T47D (cell line): ENCODE measurements at regions not wholly inside any gene's neighbourhood (a gene's known extent, or its start where the extent isn't known, plus 50 kb on each side); places are given as distances from the start of the nearest gene placed in this dataset.
"Not testable (repeated sequence)": the region's sequence is repeated elsewhere in the genome, so short reads cannot be mapped to it uniquely, and the experiment has no call there.

Experiments used
- DNase-seq, 2 experiments: peaks; one replicate each; pipeline versions ENCODE4 v3.0.0 to v3.0.0-alpha.2; 2011 to 2012; ENCODE audit warnings: low read depth in 1 of 2, low spot score in 1 of 2
- JUND ChIP-seq: IDR thresholded peaks from 2 replicates; pipeline ENCODE4 v1.6.1; 2012; ENCODE audit warnings: low read depth
- in situ Hi-C: cut with HindIII; loops from 2 replicates; pipeline ENCODE4 v1.10.0; 2016; ENCODE audit warnings: low sequenced_read_pairs, low pct_unique_long_range_greater_than_20kb

GRCh38 chr6:88413459-88413858, 247.3 kb upstream of the CNR1 start:
- in situ Hi-C loops, result no loop called here
- DNase-seq, result no peak
- TF ChIP-seq JUND, result no peak

GRCh38 chr6:88408355-88408754, 242.2 kb upstream of the CNR1 start:
- in situ Hi-C loops, result not testable (repeated sequence)

DNA sequence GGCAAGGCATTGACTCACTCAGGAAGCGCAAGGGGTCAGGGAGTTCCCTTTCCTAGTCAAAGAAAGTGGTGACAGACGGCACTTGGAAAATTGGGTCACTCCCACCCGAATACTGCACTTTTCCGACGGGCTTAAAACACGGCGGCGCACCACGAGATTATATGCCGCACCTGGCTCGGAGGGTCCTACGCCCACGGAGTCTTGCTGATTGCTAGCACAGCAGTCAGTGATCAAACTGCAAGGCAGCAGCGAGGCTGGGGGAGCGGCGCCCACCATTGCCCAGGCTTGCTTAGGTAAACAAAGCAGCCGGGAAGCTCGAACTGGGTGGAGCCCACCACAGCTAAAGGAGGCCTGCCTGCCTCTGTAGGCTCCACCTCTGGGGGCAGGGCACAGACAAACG, 240.5 kb upstream of the CNR1 start:
- in situ Hi-C loops, DNase-seq: not testable (repeated sequence)

More at GRCh38 chr6:88408355-88408754, 242.2 kb upstream of the CNR1 start:
- DNase-seq, result not testable (repeated sequence)

GRCh38 chr6:88403486-88403885, 237.3 kb upstream of the CNR1 start:
- TF ChIP-seq JUND, result no peak
- in situ Hi-C loops, result no loop called here
- DNase-seq, result no peak

DNA sequence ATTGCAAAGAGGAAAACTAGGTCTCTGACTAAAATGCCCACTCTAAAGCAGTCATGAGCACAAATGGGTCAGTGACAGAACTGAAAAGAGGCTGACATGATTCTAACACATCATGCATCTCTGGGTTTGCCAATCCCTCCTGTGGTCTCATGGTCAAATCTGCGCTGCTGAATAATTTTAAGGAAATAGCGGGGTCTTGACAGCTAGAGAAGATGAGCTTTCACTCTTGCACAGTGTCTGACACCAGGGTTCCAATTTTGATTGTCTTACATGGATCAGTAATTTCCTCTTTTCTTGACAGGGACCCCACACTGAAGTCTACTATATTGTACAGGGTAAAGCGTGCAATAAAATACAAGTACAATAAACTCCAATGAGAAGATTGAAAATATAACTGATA, 236.8 kb upstream of the CNR1 start:
- no peak for TF ChIP-seq JUND
- DNase-seq, result no peak
- in situ Hi-C loops, result no loop called here

GRCh38 chr6:88390998-88391397, 224.9 kb upstream of the CNR1 start:
- in situ Hi-C loops, DNase-seq: not testable (repeated sequence)

GRCh38 chr6:88388589-88388988, 222.4 kb upstream of the CNR1 start:
- in situ Hi-C loops, result no loop called here
- TF ChIP-seq JUND, result no peak
- no peak for DNase-seq

GRCh38 chr6:88386167-88386566, 220.0 kb upstream of the CNR1 start:
- in situ Hi-C loops, result no loop called here
- no peak for DNase-seq
- no peak for TF ChIP-seq JUND

DNA sequence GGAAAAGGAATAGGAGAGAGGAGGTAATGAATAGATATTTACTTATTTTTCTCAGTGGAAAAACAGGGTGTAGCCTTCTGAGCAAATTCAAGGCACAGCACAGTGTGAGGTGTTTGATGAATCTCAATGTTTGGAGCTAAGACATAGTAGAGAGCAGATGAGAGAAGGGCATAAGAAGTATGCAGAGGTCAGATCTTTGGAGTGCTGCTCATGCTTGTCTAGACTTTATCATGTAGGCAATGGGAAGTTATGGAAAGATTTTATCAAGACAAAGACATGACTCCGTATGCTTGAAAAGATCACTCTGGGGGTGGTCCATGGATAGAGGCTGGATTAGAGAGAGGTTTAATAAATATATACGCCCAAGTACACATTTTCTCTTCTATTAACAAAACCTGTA, 217.0 kb upstream of the CNR1 start:
- no peak for TF ChIP-seq JUND
- in situ Hi-C loops, result no loop called here
- DNase-seq, result no peak

GRCh38 chr6:88381289-88381642, 215.1 kb upstream of the CNR1 start:
- in situ Hi-C loops, result no loop called here
- TF ChIP-seq JUND, result no peak
- no peak for DNase-seq

DNA sequence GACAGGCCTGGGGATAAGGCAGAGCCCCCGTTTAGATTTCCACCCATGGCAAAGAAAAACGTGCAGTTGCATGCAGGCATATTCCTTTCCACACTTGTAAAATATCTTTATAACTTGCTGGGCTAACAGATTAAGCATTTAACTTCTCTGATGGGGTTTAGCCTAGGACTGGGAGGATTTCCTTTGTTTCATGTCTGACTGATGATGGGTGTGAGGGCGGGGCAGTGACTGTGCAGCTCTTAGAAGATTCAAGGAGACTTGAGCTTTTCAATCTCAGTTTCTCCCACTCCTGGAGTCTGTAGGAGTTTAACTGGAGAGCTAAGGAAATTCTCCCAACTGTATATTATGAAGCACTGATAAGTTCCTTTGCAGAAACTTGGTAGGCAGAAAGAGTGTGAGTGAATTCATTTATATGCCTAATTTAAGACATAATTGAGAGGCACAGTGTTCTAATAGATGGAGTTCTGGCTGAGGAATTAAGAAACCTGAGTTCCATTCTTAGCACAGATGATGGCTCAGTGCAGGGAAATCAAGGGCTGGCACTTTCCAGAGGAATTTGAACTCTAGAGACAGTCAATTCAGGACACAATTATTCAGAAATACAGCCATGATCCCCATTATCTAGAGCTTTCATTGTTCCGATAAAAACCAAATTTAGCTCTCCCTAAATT, 214.6 kb upstream of the CNR1 start:
- DNase-seq, result no peak
- TF ChIP-seq JUND, result no peak
- in situ Hi-C loops, result no loop called here

- no peak for DNase-seq
- in situ Hi-C loops, result no loop called here
These were observed 213.9 kb upstream of the CNR1 start for GRCh38 chr6:88380083-88380482.

GRCh38 chr6:88378639-88379038, 212.5 kb upstream of the CNR1 start:
- in situ Hi-C loops, result no loop called here

More at GRCh38 chr6:88380083-88380482, 213.9 kb upstream of the CNR1 start:
- no peak for TF ChIP-seq JUND

DNA sequence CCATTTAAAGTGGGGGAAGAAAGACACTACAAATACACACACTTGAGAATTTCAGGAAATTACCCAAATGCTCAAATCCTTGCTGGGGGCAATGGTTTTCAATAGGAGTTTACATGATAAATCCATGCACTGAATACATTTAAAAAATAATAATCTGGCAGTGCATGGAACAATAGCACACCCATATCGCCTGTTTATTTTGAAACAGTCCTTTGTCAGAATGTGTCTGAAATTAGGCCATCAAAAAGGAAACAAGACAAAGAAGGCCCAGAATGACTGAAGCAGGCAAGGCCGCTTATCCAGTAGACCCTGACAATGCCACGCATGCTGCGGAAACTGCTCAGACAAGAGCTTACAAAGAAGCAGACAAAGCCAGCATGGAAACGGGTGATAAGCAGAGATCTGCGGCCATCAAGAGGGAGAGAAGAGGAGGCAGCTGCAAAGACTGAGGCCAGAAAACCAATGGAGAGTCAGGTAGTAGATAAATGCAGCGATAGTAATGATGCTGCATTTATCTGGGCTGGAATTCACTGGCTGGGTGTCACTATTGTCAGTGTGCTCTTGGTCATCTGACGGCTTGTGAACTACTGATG, 211.9 kb upstream of the CNR1 start:
- TF ChIP-seq JUND, result no peak
- in situ Hi-C loops, result no loop called here

More at GRCh38 chr6:88378639-88379038, 212.5 kb upstream of the CNR1 start:
- no peak for DNase-seq
- TF ChIP-seq JUND, result no peak

More for the DNA sequence above, 211.9 kb upstream of the CNR1 start:
- no peak for DNase-seq
